ENCODE measurements at regions not wholly inside any gene's neighbourhood (a gene's known extent, or its start where the extent isn't known, plus 50 kb on each side); places are given as distances from the start of the nearest gene placed in this dataset.

- TF ChIP-seq POLR2A (IDR thresholded peaks at IDR 0.05): no peak
- TF ChIP-seq POLR2AphosphoS5 (IDR thresholded peaks at IDR 0.05): no peak
Measured at GRCh38 chrX:9285342-9285771, 179.5 kb upstream of the TBL1X start.
